ENCODE measurements at regions not wholly inside any gene's neighbourhood (a gene's known extent, or its start where the extent isn't known, plus 50 kb on each side); places are given as distances from the start of the nearest gene placed in this dataset.
"Not testable (repeated sequence)": the region's sequence is repeated elsewhere in the genome, so short reads cannot be mapped to it uniquely, and the experiment has no call there.

DNA sequence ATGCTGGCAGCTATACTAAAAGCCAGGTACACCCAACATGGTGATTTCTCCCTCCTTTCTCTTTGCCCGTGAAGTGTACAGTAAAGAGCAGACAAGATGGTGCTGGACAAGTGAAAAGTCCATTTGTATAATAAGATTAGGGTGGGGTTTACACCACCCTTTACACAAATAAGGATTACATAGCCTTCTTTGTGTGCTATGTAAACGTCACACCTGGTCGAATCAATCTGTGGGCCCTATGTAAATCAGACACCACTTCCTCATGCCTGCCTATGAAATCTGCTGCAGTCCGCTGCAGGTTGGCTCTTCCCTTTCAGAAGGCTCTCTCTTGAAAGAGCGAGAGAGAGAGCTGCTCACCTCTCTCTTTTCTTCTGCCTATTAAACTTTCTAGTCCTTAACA is 1054.3 kb upstream of the SLC39A10 start:
- no peak for DNase-seq (ENCODE audit: low read depth in 4 of 4, low spot score in 1 of 4)

DNA sequence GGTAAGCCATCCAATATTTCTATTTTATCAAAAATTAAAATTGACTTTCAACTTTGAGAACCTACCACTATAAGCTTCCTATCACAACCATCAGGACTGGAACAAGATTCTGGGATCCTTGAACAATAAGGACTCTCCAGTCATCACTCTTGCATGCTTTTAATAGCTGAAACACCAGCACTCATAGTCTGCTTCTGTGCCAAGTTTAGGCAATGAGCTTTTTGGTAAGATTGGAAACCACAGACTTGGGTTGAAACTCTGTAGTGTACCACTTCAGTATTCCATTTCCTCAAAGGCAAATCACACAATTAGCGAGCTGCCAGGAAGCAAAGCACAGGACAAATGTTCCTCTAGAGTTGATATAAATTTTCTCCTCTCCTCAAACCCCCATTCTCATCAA is 1065.8 kb upstream of the SLC39A10 start:
- no peak for DNase-seq (ENCODE audit: low read depth in 4 of 4, low spot score in 1 of 4)

DNA sequence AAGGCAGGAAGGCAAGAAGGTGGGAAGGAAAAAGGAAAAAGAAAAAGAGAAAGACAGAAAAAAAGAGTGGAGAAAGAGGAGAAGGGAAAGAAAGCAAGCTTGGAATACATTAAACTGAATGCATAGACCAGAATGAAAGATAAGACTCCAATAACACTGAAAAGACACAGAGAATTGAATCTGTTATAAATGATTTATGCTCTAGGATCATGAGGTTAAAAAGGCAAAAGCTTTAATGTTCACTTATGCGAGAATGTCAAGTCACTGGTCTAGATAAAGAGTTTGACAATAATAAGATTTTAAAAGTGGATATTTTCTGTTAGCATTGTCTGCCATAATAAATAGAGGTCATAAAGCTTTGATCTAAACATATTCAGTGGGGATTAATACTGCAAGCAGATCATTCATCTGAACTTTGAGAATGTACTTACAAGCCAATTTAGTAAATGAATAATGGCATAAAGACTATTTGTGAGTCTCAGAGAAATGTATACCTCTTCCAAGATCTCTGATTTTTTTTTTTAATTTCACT is 1069.2 kb upstream of the SLC39A10 start:
- no peak for DNase-seq (ENCODE audit: low read depth in 4 of 4, low spot score in 1 of 4)

DNA sequence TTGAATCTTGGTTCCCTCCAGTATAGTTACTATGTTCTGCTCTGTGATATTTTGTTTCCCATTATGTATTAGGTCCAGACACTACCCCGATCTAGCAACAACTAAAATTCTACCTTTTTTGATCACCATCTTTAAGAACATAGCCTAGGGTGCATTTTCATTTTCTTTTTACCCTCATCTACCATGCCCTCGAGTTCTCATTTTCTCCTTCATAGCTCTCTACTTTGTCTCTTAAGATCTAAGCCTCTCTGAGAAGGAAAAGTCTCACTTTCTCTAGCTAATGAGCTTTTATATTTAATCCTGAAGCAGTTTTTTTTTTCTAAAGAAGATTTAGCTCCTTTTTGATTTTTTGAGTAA is 1089.4 kb upstream of the SLC39A10 start:
- no peak for DNase-seq (ENCODE audit: low read depth in 4 of 4, low spot score in 1 of 4)

DNA sequence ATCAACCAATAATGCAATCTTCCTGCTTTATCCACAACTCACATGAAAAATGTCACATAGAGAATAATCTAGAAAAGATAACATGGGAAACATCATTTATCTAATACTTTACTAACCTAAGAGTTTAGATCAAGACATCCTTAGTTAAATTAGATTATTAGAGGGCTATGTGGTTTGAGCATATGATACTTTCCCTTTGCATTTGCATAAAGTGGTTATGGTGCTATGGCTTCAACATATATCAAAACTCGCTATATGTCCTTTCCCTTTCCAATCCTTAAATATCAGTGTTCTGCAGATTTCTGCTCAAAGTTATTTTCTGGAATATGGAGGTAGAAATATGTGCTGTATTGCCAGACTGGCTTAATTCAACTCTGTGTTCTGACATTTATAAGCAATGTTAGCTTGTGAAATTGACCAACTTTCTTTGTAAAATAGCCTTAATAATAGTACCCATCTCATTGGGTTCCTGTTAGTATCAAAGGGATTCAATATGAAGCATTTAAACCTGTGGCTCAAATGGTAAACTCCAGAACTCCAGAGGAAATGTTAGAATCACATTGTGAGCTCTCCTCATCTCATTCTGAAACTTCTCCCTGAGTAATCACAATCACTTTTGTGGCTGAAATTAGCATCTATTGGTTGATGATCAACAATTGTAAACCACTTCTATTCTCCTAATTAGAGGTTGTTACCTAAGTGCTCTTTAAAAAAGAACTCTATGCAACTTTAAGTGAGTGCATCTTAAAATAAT is 1089.9 kb upstream of the SLC39A10 start:
- DNase-seq (ENCODE audit: low read depth in 4 of 4, low spot score in 1 of 4): no peak

DNA sequence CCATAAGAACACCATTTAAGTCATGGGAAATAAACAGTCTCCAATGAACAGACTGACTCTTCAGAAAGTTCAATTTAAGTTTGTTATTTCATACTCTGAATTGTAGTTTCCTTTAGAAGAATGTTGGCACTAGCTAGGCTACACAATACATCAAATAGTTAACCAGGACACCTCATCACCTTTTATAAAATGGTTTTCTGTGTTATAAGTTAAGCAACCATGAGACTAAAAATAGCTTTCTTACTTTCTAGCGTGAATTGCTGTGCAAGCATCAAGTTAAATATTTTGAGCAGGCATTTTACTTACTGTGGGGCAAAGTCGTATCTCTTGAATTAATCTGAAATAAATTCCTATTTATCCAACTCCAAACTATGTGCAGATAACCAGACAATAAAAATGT is 1092.6 kb upstream of the SLC39A10 start:
- DNase-seq (ENCODE audit: low read depth in 4 of 4, low spot score in 1 of 4): no peak

DNA sequence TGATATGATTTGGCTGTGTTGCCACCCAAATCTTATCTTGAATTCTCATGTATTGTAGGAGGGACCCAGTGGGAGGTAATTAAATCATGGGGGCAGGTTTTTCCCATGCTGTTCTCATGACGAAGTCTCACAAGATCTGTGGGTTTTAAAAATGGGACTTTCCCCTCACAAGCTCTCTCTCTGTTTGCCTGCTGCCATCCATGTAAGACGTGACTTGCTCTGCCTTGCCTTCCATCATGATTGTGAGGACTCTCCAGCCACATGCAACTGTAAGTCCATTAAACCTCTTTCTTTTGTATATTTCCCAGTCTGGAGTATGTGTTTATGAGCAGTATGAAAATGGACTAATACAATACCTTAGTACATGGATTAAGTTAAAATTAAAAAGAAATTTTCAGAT is 1094.7 kb upstream of the SLC39A10 start:
- DNase-seq (ENCODE audit: low read depth in 4 of 4, low spot score in 1 of 4): no peak

DNA sequence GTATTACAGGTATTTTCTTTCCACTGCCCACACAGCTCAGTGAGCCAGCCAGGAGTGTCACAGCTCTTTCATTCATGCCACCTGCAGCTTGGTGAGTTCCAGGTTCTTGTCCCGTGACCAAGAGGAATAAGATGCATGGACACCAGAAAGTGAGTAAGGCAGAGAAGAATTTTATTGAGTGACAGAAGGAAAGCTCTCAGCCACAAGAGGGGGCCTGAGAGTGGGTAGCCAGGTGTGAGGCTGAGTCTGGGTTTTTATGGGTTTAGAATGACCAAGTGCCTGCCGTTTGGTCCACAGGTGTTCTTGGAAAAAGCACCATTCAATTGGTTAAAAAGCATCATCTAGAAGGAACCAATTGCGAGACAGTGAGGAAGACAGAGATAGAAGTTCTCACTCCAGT is 1097.1 kb upstream of the SLC39A10 start:
- no peak for DNase-seq (ENCODE audit: low read depth in 4 of 4, low spot score in 1 of 4)

DNA sequence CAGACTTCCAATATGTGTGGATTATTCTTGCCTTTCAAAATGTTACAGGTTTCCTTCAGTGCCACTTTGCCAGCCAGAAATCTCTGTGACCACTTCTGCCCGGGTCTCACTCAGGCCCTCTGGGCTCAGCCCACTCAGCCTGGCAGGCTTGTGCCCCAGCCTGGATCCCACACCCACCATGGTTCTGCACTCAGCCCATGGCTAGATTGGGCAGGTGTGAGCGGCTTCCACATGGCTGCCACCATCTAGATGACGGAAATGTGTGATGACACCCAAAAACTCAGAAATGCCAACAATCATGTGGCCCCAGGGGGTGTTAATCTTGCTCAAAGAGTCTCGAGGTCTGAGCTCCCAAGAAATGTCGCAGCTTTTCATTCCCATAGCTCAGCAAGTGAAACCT is 1097.5 kb upstream of the SLC39A10 start:
- DNase-seq (ENCODE audit: low read depth in 4 of 4, low spot score in 1 of 4): no peak

DNA sequence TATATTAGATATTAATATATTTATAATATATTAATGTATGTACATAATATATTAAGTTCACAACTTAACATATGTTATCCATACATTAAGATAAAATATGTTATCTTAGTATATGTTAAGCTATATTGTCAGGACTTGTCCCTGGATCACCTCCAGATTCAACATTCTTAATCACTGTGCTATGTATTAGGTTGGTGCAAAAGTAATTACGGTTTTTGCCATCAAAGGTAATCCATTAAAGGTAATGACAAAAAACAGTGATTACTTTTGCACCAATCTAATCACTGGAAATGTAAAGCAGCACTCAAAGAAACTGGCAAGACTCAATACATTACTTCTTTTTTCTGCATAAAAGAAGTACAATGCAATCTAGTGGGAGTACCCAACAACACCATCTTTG is 1099.0 kb upstream of the SLC39A10 start:
- no peak for DNase-seq (ENCODE audit: low read depth in 4 of 4, low spot score in 1 of 4)

DNA sequence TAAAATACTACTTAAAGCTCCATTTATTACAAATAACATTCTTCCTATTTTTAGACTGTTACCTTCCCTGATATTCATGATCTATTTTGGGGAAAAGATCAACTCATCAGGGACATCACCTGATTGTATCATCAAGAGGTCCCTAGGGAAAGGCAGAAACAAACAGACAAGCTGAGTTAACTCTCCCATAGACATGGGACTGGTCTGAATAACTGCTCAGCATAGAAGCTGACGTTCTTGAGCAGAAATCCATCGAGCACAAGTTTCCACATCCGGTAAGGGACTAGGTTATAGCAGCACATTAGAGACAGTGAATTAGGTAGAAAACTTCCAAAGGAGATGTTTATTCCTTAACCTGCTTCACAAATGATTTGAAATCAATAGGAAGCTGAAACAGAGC is 1100.4 kb upstream of the SLC39A10 start:
- no peak for DNase-seq (ENCODE audit: low read depth in 4 of 4, low spot score in 1 of 4)

DNA sequence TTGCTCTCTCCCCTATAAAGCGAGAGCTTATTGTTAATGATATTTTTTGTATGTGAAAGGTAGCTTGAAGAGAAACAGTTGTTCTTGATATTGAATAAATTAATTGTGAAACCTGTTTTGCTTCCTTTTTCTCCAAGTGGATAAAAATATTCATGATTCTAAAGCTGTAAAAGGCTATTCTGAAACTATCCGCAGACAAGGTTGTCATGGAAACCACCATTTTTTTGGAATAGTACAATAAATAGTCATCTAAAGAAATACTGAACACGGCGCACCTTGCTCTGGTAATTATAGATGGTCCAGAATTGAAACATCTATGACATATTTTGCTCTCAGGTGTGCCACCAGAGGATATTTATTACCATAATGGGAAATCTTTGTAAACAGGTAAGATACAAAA is 1103.0 kb upstream of the SLC39A10 start:
- no peak for DNase-seq (ENCODE audit: low read depth in 4 of 4, low spot score in 1 of 4)

DNA sequence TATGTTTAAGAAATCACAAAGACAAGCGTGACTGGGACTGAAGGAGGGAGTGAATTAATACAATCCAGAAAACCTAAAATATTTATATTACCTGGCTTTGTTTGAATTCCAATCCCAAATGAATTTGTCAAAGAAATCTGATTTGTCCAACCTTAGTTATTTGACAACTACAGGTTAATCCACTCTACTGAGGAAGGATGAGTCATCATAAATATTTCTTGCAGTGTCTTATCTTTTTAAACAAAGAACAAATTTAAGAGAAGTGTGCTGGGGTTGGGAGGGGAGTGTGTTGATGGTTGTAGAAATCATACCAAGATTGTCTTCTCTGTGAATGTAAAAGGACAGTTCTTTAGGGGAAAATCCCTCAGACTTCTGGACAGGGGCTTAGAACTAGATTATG is 1106.3 kb upstream of the SLC39A10 start:
- no peak for DNase-seq (ENCODE audit: low read depth in 4 of 4, low spot score in 1 of 4)

DNA sequence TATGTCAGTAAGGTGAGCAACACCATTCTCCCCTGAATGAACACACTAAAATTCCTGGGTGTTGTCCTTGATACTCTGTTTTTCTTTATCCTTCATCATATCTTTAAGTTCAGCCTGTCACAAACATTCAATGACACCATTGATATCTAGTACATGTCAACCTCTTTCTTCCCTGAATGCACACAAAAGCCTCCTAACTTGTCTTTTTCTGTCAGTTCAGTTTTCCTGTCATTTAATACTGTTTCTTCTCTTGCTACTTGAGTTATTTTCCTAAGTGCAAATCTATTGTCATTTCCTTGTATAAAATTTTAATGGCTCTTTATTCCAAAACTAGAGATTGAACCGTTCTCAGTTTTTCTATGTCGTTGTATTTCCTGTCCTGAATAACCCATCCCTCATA is 1107.6 kb upstream of the SLC39A10 start:
- DNase-seq (ENCODE audit: low read depth in 4 of 4, low spot score in 1 of 4): no peak

DNA sequence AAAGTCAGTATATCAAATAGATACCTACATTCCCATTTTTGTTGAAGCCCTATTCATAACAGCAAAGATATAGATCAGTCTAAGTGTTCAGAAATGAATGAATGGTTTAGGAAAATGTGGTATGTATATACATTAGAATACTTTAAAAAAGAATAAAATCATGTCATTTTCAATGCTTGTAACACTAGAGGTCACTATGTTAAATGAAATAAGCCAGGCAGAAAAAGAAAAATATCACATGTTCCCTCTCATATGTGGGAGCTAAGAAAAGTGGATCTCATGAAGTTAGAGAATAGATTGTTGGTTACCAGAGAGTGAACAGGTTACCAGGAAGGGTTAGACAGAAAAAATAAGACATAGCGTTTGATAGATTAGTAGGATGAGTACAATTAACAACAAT is 1111.0 kb upstream of the SLC39A10 start:
- DNase-seq (ENCODE audit: low read depth in 4 of 4, low spot score in 1 of 4): no peak

DNA sequence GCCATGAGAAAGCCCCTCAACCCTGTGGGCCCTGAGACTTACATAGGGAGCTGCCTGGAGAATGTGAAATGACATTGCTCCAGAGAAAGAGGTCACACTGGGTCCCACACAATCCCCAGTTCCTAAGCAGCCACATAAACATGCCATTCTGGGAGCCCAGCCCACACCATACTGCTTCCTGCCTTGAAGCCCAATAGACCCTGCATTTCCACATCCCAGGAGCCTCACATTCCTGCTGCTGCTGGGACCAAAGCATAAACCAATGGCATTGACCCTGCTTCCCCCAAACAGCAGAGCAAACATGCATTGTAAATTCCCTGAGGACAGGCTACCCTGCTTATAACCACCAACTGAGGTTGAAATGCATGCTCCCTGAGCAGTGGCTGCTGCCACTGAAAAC is 1117.6 kb upstream of the SLC39A10 start:
- no peak for DNase-seq (ENCODE audit: low read depth in 4 of 4, low spot score in 1 of 4)

DNA sequence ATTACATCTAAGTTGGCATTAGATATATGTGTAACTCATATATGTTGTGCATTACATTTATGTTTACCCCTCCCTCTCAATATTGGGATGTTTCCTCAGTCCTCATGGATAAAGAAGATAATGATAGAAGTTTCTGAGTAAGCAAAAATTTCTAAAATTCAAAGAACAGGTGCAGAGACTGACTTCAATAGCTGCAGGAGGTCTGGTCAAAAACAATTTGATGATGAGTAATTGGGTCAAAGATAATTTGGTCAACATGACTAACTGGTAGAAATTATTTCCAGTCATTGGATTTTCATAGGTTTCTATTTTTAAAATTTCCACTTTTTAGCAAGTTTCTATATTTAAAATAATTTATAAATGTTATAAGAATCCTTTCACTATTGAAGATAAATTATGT is 1130.9 kb upstream of the SLC39A10 start:
- no peak for DNase-seq (ENCODE audit: low read depth in 4 of 4, low spot score in 1 of 4)

DNA sequence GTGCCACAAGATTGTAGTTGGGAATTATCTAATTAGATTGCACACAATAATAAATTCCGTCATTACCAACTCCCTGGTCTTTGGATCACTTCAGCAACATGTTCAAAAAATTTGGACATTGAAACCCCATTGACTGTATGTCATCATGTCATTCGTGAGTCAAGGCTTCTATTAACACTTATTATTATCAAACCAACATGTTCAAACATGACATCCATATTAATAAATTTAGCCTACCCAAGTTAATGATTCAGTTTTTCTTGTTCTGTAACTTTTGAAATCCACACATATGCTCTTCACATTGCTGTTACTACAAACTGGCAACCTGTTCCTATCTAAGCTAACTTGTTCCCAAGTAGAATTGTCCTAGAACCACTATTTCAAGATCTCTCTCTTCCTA is 1142.7 kb upstream of the SLC39A10 start:
- no peak for DNase-seq (ENCODE audit: low read depth in 4 of 4, low spot score in 1 of 4)

DNA sequence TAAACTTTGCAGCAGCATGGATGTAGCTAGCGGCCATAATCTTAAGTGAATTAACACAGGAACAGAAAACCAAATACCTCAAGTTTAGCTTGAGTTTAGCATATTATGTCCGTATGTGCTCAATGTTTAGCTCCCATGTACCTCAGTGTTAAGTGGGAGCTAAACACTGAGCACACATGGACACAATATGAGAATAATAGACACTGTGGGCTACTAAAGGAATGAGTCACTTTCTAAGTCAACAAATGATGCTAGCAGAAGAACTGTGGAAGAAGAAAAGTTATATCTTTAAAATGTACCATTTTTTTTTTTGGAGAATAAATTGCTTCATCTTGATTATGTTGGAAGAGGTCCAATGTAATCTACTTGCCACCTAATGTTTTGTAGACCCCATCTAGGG is 1146.0 kb upstream of the SLC39A10 start:
- not testable (repeated sequence) for DNase-seq (ENCODE audit: low read depth in 4 of 4, low spot score in 1 of 4)

DNA sequence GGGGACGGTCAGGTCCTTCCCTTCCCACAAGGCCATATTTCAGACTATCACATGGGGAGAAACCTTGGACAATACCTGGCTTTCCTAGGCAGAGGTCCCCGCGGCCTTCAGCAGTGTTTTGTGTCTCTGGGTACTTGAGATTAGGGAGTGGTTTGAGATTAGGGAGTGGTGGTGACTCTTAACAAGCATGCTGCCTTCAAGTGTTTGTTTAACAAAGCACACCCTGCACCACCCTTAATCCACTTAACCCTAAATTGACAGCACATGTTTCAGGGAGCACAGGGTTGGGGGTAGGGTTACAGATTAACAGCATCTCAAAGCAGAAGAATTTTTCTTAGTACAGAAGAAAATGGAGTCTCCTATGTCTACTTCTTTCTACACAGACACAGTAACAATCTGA is 1152.2 kb upstream of the SLC39A10 start:
- DNase-seq (ENCODE audit: low read depth in 4 of 4, low spot score in 1 of 4): not testable (repeated sequence)

DNA sequence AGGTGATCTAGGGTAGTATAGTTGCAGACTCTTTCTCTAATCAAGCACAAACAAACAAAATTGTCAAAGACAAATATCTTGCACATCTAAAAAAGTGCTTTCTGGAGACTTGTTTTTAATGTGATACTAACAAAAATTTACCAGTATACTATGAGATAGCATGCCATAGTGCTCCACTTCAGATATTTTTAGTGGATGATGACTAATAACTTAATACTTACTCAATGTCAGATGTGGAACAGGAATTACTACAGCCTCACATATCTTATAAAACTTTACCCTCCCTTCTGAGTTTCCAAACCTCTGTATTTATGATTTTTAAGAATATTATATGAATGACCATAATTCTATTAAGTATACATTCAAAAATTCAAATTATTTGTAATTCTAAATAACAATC is 1162.0 kb upstream of the SLC39A10 start:
- no peak for DNase-seq (ENCODE audit: low read depth in 4 of 4, low spot score in 1 of 4)

DNA sequence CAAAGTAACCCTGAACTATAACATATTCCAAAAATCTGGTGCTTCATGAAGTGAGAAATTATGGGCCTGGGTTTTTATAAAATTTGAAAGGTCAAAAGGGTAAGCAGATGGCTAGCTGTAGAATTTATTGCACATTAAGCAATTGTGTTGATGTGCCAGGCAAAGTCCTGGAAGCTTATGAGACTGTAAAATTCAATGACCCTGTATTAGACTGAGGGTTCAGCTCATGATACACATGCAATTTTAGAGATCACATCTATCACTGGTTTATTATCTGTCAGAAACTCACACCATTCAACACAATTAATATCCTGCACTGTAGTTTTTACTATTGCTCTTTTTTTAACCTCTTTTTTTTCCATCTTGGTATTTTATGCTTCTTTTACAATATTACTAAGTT is 1162.6 kb upstream of the SLC39A10 start:
- no peak for DNase-seq (ENCODE audit: low read depth in 4 of 4, low spot score in 1 of 4)

DNA sequence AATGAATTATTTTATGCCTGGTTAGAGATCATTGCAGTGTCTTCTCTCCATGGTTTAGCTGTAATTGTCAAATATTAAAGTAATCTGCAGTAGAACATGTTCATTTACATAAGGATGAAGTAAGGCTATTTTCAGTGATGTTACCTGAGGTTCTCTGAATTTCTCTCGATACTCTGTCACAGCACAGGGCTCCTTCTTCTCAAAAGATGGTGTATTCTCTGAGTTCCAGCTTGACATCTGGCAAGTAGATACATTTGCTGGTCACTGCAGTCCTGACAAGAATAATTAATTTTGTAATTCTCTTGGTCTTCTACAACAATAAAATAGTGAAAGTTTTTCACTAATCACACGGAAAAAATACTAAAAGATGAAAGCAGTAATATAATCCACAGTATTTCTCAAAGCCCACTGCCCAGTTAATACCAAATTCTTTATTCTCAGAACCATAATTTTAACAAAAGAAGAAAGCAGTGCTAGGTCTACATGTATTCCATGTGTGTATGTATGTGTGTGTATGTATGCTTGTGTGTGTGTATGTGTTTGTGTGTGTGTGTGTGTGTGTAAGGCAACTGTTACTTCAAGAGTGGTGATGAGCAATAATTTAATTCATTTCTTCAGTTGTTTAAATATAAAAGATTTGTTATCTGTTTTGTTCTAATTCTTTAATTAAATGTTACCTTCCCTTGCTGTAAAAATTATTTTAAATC is 1165.5 kb upstream of the SLC39A10 start:
- DNase-seq (ENCODE audit: low read depth in 4 of 4, low spot score in 1 of 4): no peak
